ENCODE measurements at regions not wholly inside any gene's neighbourhood (a gene's known extent, or its start where the extent isn't known, plus 50 kb on each side); places are given as distances from the start of the nearest gene placed in this dataset.

- H3K4me1 ChIP-seq: no peaks in the 10 kb centered on the region
- H3K27ac ChIP-seq: no peak overlapping the region
- DNase-seq: no peak
- H3K27me3 ChIP-seq: no peaks in the 10 kb centered on the region
- no peak overlapping the region for H3K4me3 ChIP-seq
- no peak for TF ChIP-seq CTCF (IDR thresholded peaks at IDR 0.05)
- TF ChIP-seq POLR2A (IDR thresholded peaks at IDR 0.05): no peak
- intact Hi-C loops (cut with DNase I; ENCODE audit: low total_unique reads): no loop called here
- no peaks in the 10 kb centered on the region for H3K36me3 ChIP-seq
- no peaks in the 10 kb centered on the region for H3K9me3 ChIP-seq
Measured at GRCh38 chr7:46015107-46015868, 94.2 kb upstream of the IGFBP3 start.

- Histone ChIP-seq H3K4me3 (no peak overlapping the region), H3K9me3 (no peaks in the 10 kb centered on the region), H3K27me3 (no peaks in the 10 kb centered on the region), H3K36me3 (no peaks in the 10 kb centered on the region), H3K27ac (no peak overlapping the region), H3K4me1 (no peaks in the 10 kb centered on the region)
- TF ChIP-seq POLR2A (IDR thresholded peaks at IDR 0.05) (no peak), CTCF (IDR thresholded peaks at IDR 0.05) (no peak)
- intact Hi-C loops (cut with DNase I; ENCODE audit: low total_unique reads): no loop called here
- DNase-seq: no peak
Measured at GRCh38 chr7:46011501-46011900, 90.4 kb upstream of the IGFBP3 start.

- no peak for DNase-seq
- TF ChIP-seq POLR2A (IDR thresholded peaks at IDR 0.05): no peak
- no peak for TF ChIP-seq CTCF (IDR thresholded peaks at IDR 0.05)
- intact Hi-C loops (cut with DNase I; ENCODE audit: low total_unique reads): no loop called here
- Histone ChIP-seq H3K27me3 (no peaks in the 10 kb centered on the region), H3K27ac (no peak overlapping the region), H3K36me3 (no peaks in the 10 kb centered on the region), H3K4me1 (no peaks in the 10 kb centered on the region), H3K4me3 (no peak overlapping the region), H3K9me3 (no peaks in the 10 kb centered on the region)
Measured at GRCh38 chr7:46011059-46011458, 90.0 kb upstream of the IGFBP3 start.

- TF ChIP-seq CTCF (IDR thresholded peaks at IDR 0.05): no peak
- no peak for TF ChIP-seq POLR2A (IDR thresholded peaks at IDR 0.05)
- intact Hi-C loops (cut with DNase I; ENCODE audit: low total_unique reads): no loop called here
- no peak for DNase-seq
- no peaks in the 10 kb centered on the region for H3K4me1 ChIP-seq
- no peaks in the 10 kb centered on the region for H3K27me3 ChIP-seq
- no peaks in the 10 kb centered on the region for H3K9me3 ChIP-seq
- H3K4me3 ChIP-seq: no peak overlapping the region
- H3K27ac ChIP-seq: no peak overlapping the region
- no peaks in the 10 kb centered on the region for H3K36me3 ChIP-seq
Measured at GRCh38 chr7:46009211-46009610, 88.1 kb upstream of the IGFBP3 start.

- Histone ChIP-seq H3K4me1 (no peaks in the 10 kb centered on the region), H3K9me3 (no peaks in the 10 kb centered on the region), H3K4me3 (no peak overlapping the region), H3K36me3 (no peaks in the 10 kb centered on the region), H3K27me3 (no peaks in the 10 kb centered on the region), H3K27ac (peak overlapping the region; percentile 49 to 68)
- intact Hi-C loops (cut with DNase I; ENCODE audit: low total_unique reads): no loop called here
- peak; percentile 62 to 77 for DNase-seq
- TF ChIP-seq CTCF (IDR thresholded peaks at IDR 0.05) (no peak), POLR2A (IDR thresholded peaks at IDR 0.05) (no peak)
Measured at GRCh38 chr7:46007990-46008643, 87.0 kb upstream of the IGFBP3 start.
